ENCODE measurements at regions not wholly inside any gene's neighbourhood (a gene's known extent, or its start where the extent isn't known, plus 50 kb on each side); places are given as distances from the start of the nearest gene placed in this dataset.

DNA sequence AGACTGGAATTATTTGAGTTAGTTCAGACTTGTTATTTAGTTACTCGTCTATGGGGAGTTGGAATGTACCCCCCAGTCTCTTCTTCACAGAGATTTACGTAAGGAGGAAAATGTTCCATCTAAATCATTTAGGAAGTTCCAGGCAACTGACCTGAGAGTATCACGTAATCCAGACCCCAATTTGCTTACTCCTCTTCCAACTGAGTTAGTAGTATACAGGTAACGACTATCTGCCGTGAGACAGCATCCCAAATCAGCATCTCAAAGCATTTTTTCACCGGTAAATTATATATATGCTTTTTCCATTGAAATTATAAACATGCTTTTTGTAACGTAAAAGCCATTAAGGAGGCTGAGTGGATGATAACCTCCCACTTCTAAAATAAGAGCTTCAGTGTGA lies 214.3 kb upstream of the WSB1 start:
- no peak overlapping the region for H3K9ac ChIP-seq (ENCODE audit: low read depth, low read length, poor library complexity, severe bottlenecking)
- H3K9me2 ChIP-seq (replicated peaks; ENCODE audit: low read depth, low read length): no peaks in the 10 kb centered on the region
- H3K27me3 ChIP-seq (ENCODE audit: insufficient read depth, low read length, poor library complexity, severe bottlenecking): no peaks in the 10 kb centered on the region
- no peaks in the 10 kb centered on the region for H3F3A ChIP-seq (ENCODE audit: low read depth)
- no peak overlapping the region for H2AFZ ChIP-seq (ENCODE audit: low read length)
- H3K9me3 ChIP-seq (ENCODE audit: insufficient read depth, low read depth, low read length): 0 out of 2 replicates have a peak, but pooled peaks cover 5% of the 10 kb centered on the region
- H4K20me1 ChIP-seq (ENCODE audit: insufficient read depth, low read length, poor library complexity, severe bottlenecking): no peaks in the 10 kb centered on the region
- H3K79me2 ChIP-seq (ENCODE audit: insufficient read depth, low read length): no peaks in the 10 kb centered on the region
- no peaks in the 10 kb centered on the region for H3K4me1 ChIP-seq (ENCODE audit: insufficient read depth, low read length, poor library complexity, severe bottlenecking)
- no peaks in the 10 kb centered on the region for H3K36me3 ChIP-seq (ENCODE audit: insufficient read depth, low read length)
- H3K4me3 ChIP-seq (ENCODE audit: low read length, poor library complexity, severe bottlenecking): no peak overlapping the region
- no peak overlapping the region for H3K4me2 ChIP-seq (ENCODE audit: low read depth, low read length, poor library complexity, severe bottlenecking)
- no peak for TF ChIP-seq EZH2phosphoT487 (IDR thresholded peaks at IDR 0.05; ENCODE audit: borderline replicate concordance)
- TF ChIP-seq, protein P1, sequence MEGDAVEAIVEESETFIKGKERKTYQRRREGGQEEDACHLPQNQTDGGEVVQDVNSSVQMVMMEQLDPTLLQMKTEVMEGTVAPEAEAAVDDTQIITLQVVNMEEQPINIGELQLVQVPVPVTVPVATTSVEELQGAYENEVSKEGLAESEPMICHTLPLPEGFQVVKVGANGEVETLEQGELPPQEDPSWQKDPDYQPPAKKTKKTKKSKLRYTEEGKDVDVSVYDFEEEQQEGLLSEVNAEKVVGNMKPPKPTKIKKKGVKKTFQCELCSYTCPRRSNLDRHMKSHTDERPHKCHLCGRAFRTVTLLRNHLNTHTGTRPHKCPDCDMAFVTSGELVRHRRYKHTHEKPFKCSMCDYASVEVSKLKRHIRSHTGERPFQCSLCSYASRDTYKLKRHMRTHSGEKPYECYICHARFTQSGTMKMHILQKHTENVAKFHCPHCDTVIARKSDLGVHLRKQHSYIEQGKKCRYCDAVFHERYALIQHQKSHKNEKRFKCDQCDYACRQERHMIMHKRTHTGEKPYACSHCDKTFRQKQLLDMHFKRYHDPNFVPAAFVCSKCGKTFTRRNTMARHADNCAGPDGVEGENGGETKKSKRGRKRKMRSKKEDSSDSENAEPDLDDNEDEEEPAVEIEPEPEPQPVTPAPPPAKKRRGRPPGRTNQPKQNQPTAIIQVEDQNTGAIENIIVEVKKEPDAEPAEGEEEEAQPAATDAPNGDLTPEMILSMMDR (conservative IDR thresholded peaks at IDR 0.05; ENCODE audit: low read length): no peak

DNA sequence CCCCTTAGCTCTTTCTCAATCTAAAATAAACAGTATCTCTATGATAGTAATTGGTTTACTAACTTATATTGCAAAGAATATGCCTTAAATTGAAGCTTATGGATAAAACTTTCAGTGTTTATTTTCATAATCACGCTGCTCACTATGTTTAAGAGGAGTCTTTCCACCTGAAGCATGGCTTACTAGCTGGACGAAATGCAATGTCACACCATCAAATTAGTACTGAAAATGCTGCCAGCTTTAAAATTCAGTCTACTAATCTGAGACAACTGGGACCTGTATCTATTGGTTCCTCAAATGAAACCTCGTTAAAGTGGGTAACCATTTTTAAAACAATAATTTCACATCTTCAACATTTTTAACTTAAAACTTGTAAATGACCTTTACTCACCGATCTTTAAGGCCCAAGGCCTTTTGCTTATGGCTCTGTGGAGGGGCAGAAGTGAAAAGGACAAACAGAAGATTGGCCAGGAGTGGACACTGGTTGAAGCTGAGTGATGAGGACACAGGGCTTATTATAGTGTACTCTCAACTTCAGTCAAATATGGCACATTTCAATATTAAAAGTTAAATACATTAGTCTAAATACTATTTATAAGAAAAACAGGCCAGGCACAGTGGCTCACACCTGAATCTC lies 212.8 kb upstream of the WSB1 start:
- Histone ChIP-seq H3K27me3 (ENCODE audit: insufficient read depth, low read length, poor library complexity, severe bottlenecking) (no peaks in the 10 kb centered on the region), H3K4me1 (ENCODE audit: insufficient read depth, low read length, poor library complexity, severe bottlenecking) (no peaks in the 10 kb centered on the region), H4K20me1 (ENCODE audit: insufficient read depth, low read length, poor library complexity, severe bottlenecking) (no peaks in the 10 kb centered on the region), H3K36me3 (ENCODE audit: insufficient read depth, low read length) (no peaks in the 10 kb centered on the region), H3K9me2 (replicated peaks; ENCODE audit: low read depth, low read length) (no peaks in the 10 kb centered on the region), H3K4me2 (ENCODE audit: low read depth, low read length, poor library complexity, severe bottlenecking) (no peak overlapping the region), H3K79me2 (ENCODE audit: insufficient read depth, low read length) (no peaks in the 10 kb centered on the region), H3F3A (ENCODE audit: low read depth) (no peaks in the 10 kb centered on the region), H3K9ac (ENCODE audit: low read depth, low read length, poor library complexity, severe bottlenecking) (no peak overlapping the region), H2AFZ (ENCODE audit: low read length) (no peak overlapping the region), H3K4me3 (ENCODE audit: low read length, poor library complexity, severe bottlenecking) (no peak overlapping the region), H3K9me3 (ENCODE audit: insufficient read depth, low read depth, low read length) (0 out of 2 replicates have a peak, but pooled peaks cover 4% of the 10 kb centered on the region)
- TF ChIP-seq EZH2phosphoT487 (IDR thresholded peaks at IDR 0.05; ENCODE audit: borderline replicate concordance): no peak
- TF ChIP-seq, protein P1 (conservative IDR thresholded peaks at IDR 0.05; ENCODE audit: low read length): no peak

DNA sequence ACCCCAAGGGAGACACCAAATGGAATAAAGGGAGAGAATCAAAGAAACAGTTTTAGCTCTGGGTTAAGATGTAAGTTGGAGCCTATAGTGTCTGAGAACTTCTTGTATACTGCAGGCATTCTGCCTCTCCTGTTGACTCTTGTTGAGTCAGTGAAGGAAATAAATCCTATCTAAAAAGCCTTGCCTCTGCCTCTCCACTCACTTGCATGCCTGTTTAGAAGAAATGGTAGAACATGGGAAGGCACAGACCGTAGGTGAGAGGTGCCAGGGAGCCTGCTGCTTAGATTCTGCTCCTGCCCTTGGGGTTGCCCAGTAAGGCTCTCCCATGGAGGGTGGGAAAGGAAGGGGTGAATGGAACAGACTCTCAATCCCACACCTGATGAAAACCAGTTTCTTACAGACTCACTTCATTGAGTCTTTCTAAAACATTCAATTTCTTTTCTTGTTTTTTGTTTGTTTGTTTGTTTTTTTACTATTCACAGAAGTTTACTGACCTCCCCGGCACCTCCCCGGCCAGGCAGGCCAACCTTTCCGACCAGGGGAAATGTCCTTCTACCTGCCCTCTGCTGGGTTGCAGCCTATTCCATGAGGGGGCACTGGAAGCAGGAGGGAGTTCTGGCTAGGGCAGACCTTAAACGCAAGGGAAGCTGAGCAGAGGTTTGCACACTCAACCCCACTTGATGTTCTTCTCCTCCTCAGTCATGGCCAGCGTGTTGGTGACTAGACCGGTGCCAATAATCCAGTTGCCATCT lies 211.7 kb upstream of the WSB1 start:
- H3K9me2 ChIP-seq (replicated peaks; ENCODE audit: low read depth, low read length): no peaks in the 10 kb centered on the region
- no peaks in the 10 kb centered on the region for H3F3A ChIP-seq (ENCODE audit: low read depth)
- H3K36me3 ChIP-seq (ENCODE audit: insufficient read depth, low read length): no peaks in the 10 kb centered on the region
- no peaks in the 10 kb centered on the region for H3K27me3 ChIP-seq (ENCODE audit: insufficient read depth, low read length, poor library complexity, severe bottlenecking)
- TF ChIP-seq EZH2phosphoT487 (IDR thresholded peaks at IDR 0.05; ENCODE audit: borderline replicate concordance): no peak
- TF ChIP-seq, protein P1 (conservative IDR thresholded peaks at IDR 0.05; ENCODE audit: low read length): no peak
- H3K4me3 ChIP-seq (ENCODE audit: low read length, poor library complexity, severe bottlenecking): no peak overlapping the region
- no peak overlapping the region for H3K4me2 ChIP-seq (ENCODE audit: low read depth, low read length, poor library complexity, severe bottlenecking)
- H4K20me1 ChIP-seq (ENCODE audit: insufficient read depth, low read length, poor library complexity, severe bottlenecking): no peaks in the 10 kb centered on the region
- no peak overlapping the region for H2AFZ ChIP-seq (ENCODE audit: low read length)
- no peaks in the 10 kb centered on the region for H3K79me2 ChIP-seq (ENCODE audit: insufficient read depth, low read length)
- H3K9me3 ChIP-seq (ENCODE audit: insufficient read depth, low read depth, low read length): no peaks in the 10 kb centered on the region
- H3K9ac ChIP-seq (ENCODE audit: low read depth, low read length, poor library complexity, severe bottlenecking): no peak overlapping the region
- H3K4me1 ChIP-seq (ENCODE audit: insufficient read depth, low read length, poor library complexity, severe bottlenecking): no peaks in the 10 kb centered on the region
